IMR-90 (cell line): ENCODE measurements at regions not wholly inside any gene's neighbourhood (a gene's known extent, or its start where the extent isn't known, plus 50 kb on each side); places are given as distances from the start of the nearest gene placed in this dataset.

Experiments
- CEBPB ChIP-seq: IDR thresholded peaks from 2 replicates; pipeline ENCODE4 v1.6.1; 2012; ENCODE audit warnings: low read depth, low read length, improper control_type of control experiment
- CHD1 ChIP-seq: IDR thresholded peaks from 2 replicates; pipeline ENCODE4 v1.6.1; 2012; ENCODE audit warnings: low read depth, low read length, improper control_type of control experiment
- CTCF ChIP-seq: conservative IDR thresholded peaks from 2 replicates; pipeline ENCODE4 v1.5.1; 2012; ENCODE audit warnings: mild to moderate bottlenecking, low read depth, low read length, improper control_type of control experiment
- FOS ChIP-seq: fragments of 150-350 bp; IDR thresholded peaks from 2 replicates; pipeline ENCODE4 v1.6.1; 2016; ENCODE audit warnings: low read depth, low read length
- POLR2A ChIP-seq: IDR thresholded peaks from 2 replicates; pipeline ENCODE4 v1.6.1; 2012; ENCODE audit warnings: mild to moderate bottlenecking, low read depth, low read length
- RAD21 ChIP-seq: IDR thresholded peaks from 2 replicates; pipeline ENCODE4 v1.6.1; 2012; ENCODE audit warnings: low read length, improper control_type of control experiment
- RCOR1 ChIP-seq: IDR thresholded peaks from 2 replicates; pipeline ENCODE4 v1.6.1; 2012; ENCODE audit warnings: mild to moderate bottlenecking, low read length, improper control_type of control experiment; ENCODE audit not compliant: insufficient replicate concordance
- SMC3 ChIP-seq: fragments of 150-350 bp; IDR thresholded peaks from 2 replicates; pipeline ENCODE4 v1.6.1; 2016; ENCODE audit warnings: low read depth, mild to moderate bottlenecking, antibody characterized with exemption, low read length, moderate library complexity
- TF ChIP-seq, protein P1 (sequence below): fragments of 150-350 bp; IDR thresholded peaks from 2 replicates; pipeline ENCODE4 v1.6.1; 2016; ENCODE audit warnings: low read depth, mild to moderate bottlenecking, low read length, moderate library complexity, borderline replicate concordance

- TF ChIP-seq POLR2A, result no peak
- no peak for TF ChIP-seq CTCF
- no peak for TF ChIP-seq RAD21
- no peak for TF ChIP-seq RCOR1
- no peak for TF ChIP-seq CEBPB
- TF ChIP-seq SMC3, result no peak
- no peak for TF ChIP-seq FOS
- no peak for TF ChIP-seq CHD1
- TF ChIP-seq, protein P1, sequence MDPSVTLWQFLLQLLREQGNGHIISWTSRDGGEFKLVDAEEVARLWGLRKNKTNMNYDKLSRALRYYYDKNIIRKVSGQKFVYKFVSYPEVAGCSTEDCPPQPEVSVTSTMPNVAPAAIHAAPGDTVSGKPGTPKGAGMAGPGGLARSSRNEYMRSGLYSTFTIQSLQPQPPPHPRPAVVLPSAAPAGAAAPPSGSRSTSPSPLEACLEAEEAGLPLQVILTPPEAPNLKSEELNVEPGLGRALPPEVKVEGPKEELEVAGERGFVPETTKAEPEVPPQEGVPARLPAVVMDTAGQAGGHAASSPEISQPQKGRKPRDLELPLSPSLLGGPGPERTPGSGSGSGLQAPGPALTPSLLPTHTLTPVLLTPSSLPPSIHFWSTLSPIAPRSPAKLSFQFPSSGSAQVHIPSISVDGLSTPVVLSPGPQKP, result no peak
Measured at GRCh38 chr15:58284293-58284692, 146.1 kb downstream of the AQP9 start.
